H1 (cell line): ENCODE measurements at regions not wholly inside any gene's neighbourhood (a gene's known extent, or its start where the extent isn't known, plus 50 kb on each side); places are given as distances from the start of the nearest gene placed in this dataset.

Experiments
- CTCF ChIA-PET: fragments of 300-600 bp; sonication (Branson Sonifier 250); formaldehyde crosslinking; loops from one replicate; lab custom pipeline; 2021; ENCODE audit not compliant: partially characterized antibody; lab: Charles Lee
- POLR2A ChIA-PET: fragments of 300-600 bp; sonication (Branson Sonifier 250); formaldehyde crosslinking; loops from one replicate; lab custom pipeline; 2021; ENCODE audit warnings: inconsistent platforms; ENCODE audit not compliant: partially characterized antibody; lab: Charles Lee
- DNase-seq, 2 experiments: peaks; one replicate each; pipeline versions ENCODE4 v3.0.0 to v3.0.0-alpha.2; 2010 to 2022; ENCODE audit warnings: low spot score in 2 of 2, low read depth in 1 of 2, mixed read lengths in 1 of 2
- FAIRE-seq: peaks from 2 replicates; lab custom pipeline; 2011; peaks lifted over from hg19 to GRCh38; lab: Jason Lieb, UNC
- H2AFZ ChIP-seq: 2 replicates; pipeline ENCODE4 v1.8.1; 2012; ENCODE audit warnings: low read length, inconsistent platforms
- H2AK5ac ChIP-seq: 2 replicates; pipeline ENCODE4 v1.6.1; 2013; ENCODE audit warnings: low read depth, low read length
- H2BK120ac ChIP-seq: replicated peaks from 2 replicates; pipeline ENCODE3; 2013; ENCODE audit warnings: low read depth, low read length, inconsistent platforms
- H2BK12ac ChIP-seq: 2 replicates; pipeline ENCODE4 v1.6.1; 2013; ENCODE audit warnings: low read depth, low read length
- H2BK15ac ChIP-seq: 2 replicates; pipeline ENCODE4 v1.6.1; 2013; ENCODE audit warnings: low read length
- H2BK20ac ChIP-seq: 2 replicates; pipeline ENCODE4 v1.6.1; 2013; ENCODE audit warnings: low read length
- H2BK5ac ChIP-seq: 2 replicates; pipeline ENCODE4 v1.6.1; 2013; ENCODE audit warnings: low read depth, low read length
- H3K14ac ChIP-seq: 2 replicates; pipeline ENCODE4 v1.6.1; 2013; ENCODE audit warnings: inconsistent platforms; ENCODE audit not compliant: insufficient read length
- H3K18ac ChIP-seq: 2 replicates; pipeline ENCODE4 v1.6.1; 2013; ENCODE audit warnings: low read length; ENCODE audit errors: extremely low read depth
- H3K23ac ChIP-seq: 2 replicates; pipeline ENCODE4 v1.6.1; 2013; ENCODE audit warnings: inconsistent platforms; ENCODE audit not compliant: insufficient read length
- H3K23me2 ChIP-seq: 2 replicates; pipeline ENCODE4 v1.6.1; 2013; ENCODE audit warnings: low read depth, low read length
- H3K27ac ChIP-seq: 2 replicates; pipeline ENCODE4 v1.6.1; 2011; ENCODE audit warnings: low read depth, low read length, inconsistent platforms
- H3K27me3 ChIP-seq, 4 experiments: replicated peaks in 1 of 4; 1 replicate in 1 of 4; 2 replicates in 3 of 4; pipeline versions ENCODE4 v1.6.1 to v1.8.1; 2011 to 2013; ENCODE audit warnings: low read length in 3 of 4, mild to moderate bottlenecking in 3 of 4, inconsistent platforms in 2 of 4, mixed read lengths in 2 of 4, moderate library complexity in 1 of 4; ENCODE audit not compliant: control insufficient read depth in 3 of 4, insufficient read depth in 3 of 4; ENCODE audit errors: extremely low read depth in 1 of 4
- H3K36me3 ChIP-seq, 4 experiments: 2 replicates each; pipeline versions ENCODE4 v1.6.1 to v1.8.1; 2011 to 2013; ENCODE audit warnings: mild to moderate bottlenecking in 4 of 4, low read length in 3 of 4, moderate library complexity in 2 of 4, control low read depth in 1 of 4, inconsistent platforms in 1 of 4; ENCODE audit not compliant: insufficient read depth in 4 of 4, control insufficient read depth in 2 of 4
- H3K4ac ChIP-seq: replicated peaks from 2 replicates; pipeline ENCODE3; 2013; ENCODE audit warnings: low read length, low read depth, mixed read lengths, inconsistent platforms; ENCODE audit not compliant: insufficient read length
- H3K4me1 ChIP-seq, 4 experiments: replicated peaks in 1 of 4; 1 replicate in 1 of 4; 2 replicates in 3 of 4; pipeline versions ENCODE4 v1.6.1 to v1.8.1; 2011 to 2013; ENCODE audit warnings: low read length in 3 of 4, inconsistent platforms in 2 of 4, mixed read lengths in 1 of 4; ENCODE audit not compliant: insufficient read depth in 4 of 4, control insufficient read depth in 3 of 4
- H3K4me2 ChIP-seq, 2 experiments: 2 replicates each; pipeline versions ENCODE4 v1.6.1 to v1.8.1; 2011 to 2013; ENCODE audit warnings: low read depth in 2 of 2, low read length in 2 of 2, control low read depth in 1 of 2, inconsistent platforms in 1 of 2, mild to moderate bottlenecking in 1 of 2; ENCODE audit not compliant: insufficient read depth in 1 of 2
- H3K4me3 ChIP-seq, 4 experiments: fragments of 200-600, 300-600 bp in 1 of 4; sonication (generic), shearing (Covaris generic), sonication (Bioruptor Twin) in 1 of 4; 2 replicates each; pipeline versions ENCODE4 v1.5.1 to v1.8.1; 2011 to 2016; ENCODE audit warnings: low read length in 4 of 4, low read depth in 3 of 4, control low read depth in 2 of 4, inconsistent platforms in 2 of 4, mild to moderate bottlenecking in 2 of 4, mixed read lengths in 1 of 4, moderate library complexity in 1 of 4; ENCODE audit not compliant: insufficient read depth in 2 of 4; ENCODE audit errors: extremely low read depth in 1 of 4
- H3K56ac ChIP-seq: replicated peaks from 2 replicates; pipeline ENCODE3; 2013; ENCODE audit warnings: low read depth, mild to moderate bottlenecking, mixed read lengths, low read length, inconsistent platforms; ENCODE audit not compliant: insufficient read length
- H3K79me1 ChIP-seq: 2 replicates; pipeline ENCODE4 v1.6.1; 2013; ENCODE audit warnings: low read depth, low read length, control low read depth
- H3K79me2 ChIP-seq, 2 experiments: 2 replicates each; pipeline versions ENCODE4 v1.6.1 to v1.8.1; 2012 to 2013; ENCODE audit warnings: low read length in 2 of 2, mild to moderate bottlenecking in 2 of 2, inconsistent platforms in 1 of 2; ENCODE audit not compliant: insufficient read depth in 2 of 2, control insufficient read depth in 1 of 2
- H3K9ac ChIP-seq, 4 experiments: replicated peaks in 1 of 4; 1 replicate in 1 of 4; 2 replicates in 3 of 4; pipeline versions ENCODE4 v1.6.1 to v1.8.1; 2011 to 2013; ENCODE audit warnings: low read depth in 3 of 4, low read length in 3 of 4, control low read depth in 2 of 4, mild to moderate bottlenecking in 2 of 4, moderate library complexity in 2 of 4, inconsistent platforms in 1 of 4; ENCODE audit errors: extremely low read depth in 1 of 4
- H3K9me3 ChIP-seq, 2 experiments: 2 replicates each; pipeline versions ENCODE4 v1.6.1 to v1.8.1; 2012 to 2013; ENCODE audit warnings: mild to moderate bottlenecking in 2 of 2, moderate library complexity in 2 of 2, control low read depth in 1 of 2, inconsistent platforms in 1 of 2, low read depth in 1 of 2, low read length in 1 of 2, mixed read lengths in 1 of 2; ENCODE audit not compliant: insufficient read depth in 2 of 2
- H4K20me1 ChIP-seq, 2 experiments: replicated peaks in 1 of 2; 2 replicates each; pipeline versions ENCODE3 to v1.8.1; 2011 to 2013; ENCODE audit warnings: inconsistent platforms in 2 of 2, low read length in 2 of 2, mild to moderate bottlenecking in 1 of 2; ENCODE audit not compliant: insufficient read depth in 2 of 2, control insufficient read depth in 1 of 2
- H4K5ac ChIP-seq: 2 replicates; pipeline ENCODE4 v1.6.1; 2013; ENCODE audit warnings: low read length, low read depth, mixed read lengths, inconsistent platforms; ENCODE audit not compliant: insufficient read length
- H4K8ac ChIP-seq: 2 replicates; pipeline ENCODE4 v1.8.0; 2013; ENCODE audit warnings: mild to moderate bottlenecking, moderate library complexity, low read length, inconsistent platforms; ENCODE audit not compliant: insufficient read depth; ENCODE audit errors: extremely low read depth
- H4K91ac ChIP-seq: replicated peaks from 2 replicates; pipeline ENCODE3; 2013; ENCODE audit warnings: low read length, mixed read lengths, inconsistent platforms; ENCODE audit not compliant: insufficient read length
- ATF2 ChIP-seq: IDR thresholded peaks from 2 replicates; pipeline ENCODE4 v1.6.1; 2012; ENCODE audit warnings: low read length, inconsistent platforms
- BCL11A ChIP-seq, 2 experiments: IDR thresholded peaks; one replicate each; pipeline ENCODE4 v1.6.1; 2011; ENCODE audit warnings: low read depth in 2 of 2, low read length in 2 of 2, mild to moderate bottlenecking in 2 of 2
- CHD2 ChIP-seq: IDR thresholded peaks from 2 replicates; pipeline ENCODE4 v1.6.1; 2012; ENCODE audit warnings: low read length, improper control_type of control experiment
- EGR1 ChIP-seq: IDR thresholded peaks from 2 replicates; pipeline ENCODE4 v1.6.1; 2011; ENCODE audit warnings: low read depth, low read length, borderline replicate concordance
- KDM1A ChIP-seq: fragments of 200-600, 300-600 bp; sonication (generic); IDR thresholded peaks from 2 replicates; pipeline ENCODE4 v1.7.1; 2016; ENCODE audit warnings: mild to moderate bottlenecking, low read length, borderline replicate concordance
- MAFK ChIP-seq: IDR thresholded peaks from 2 replicates; pipeline ENCODE4 v1.6.1; 2012; ENCODE audit warnings: low read depth, mild to moderate bottlenecking, improper control_type of control experiment, low read length
- RBBP5 ChIP-seq: IDR thresholded peaks from 2 replicates; pipeline ENCODE4 v1.7.1; 2012; ENCODE audit warnings: low read depth, mild to moderate bottlenecking, inconsistent platforms, low read length, moderate library complexity, borderline replicate concordance
- RNF2 ChIP-seq: fragments of 200-900, 300-1000 bp; sonication (generic); IDR thresholded peaks from 2 replicates; pipeline ENCODE4 v1.7.1; 2016; ENCODE audit warnings: borderline replicate concordance, low read depth, mild to moderate bottlenecking, antibody characterized with exemption, low read length; ENCODE audit not compliant: poor library complexity, severe bottlenecking; ENCODE audit errors: missing control alignments
- SIRT6 ChIP-seq: IDR thresholded peaks from one replicate; pipeline ENCODE4 v1.7.1; 2012; ENCODE audit warnings: low read length, inconsistent platforms
- SRF ChIP-seq: IDR thresholded peaks from 2 replicates; pipeline ENCODE4 v1.6.1; 2011; ENCODE audit warnings: mild to moderate bottlenecking, low read depth, low read length, moderate library complexity
- SUZ12 ChIP-seq: fragments of 200-600 bp; sonication (generic); IDR thresholded peaks from 2 replicates; pipeline ENCODE4 v1.6.1; 2012; ENCODE audit warnings: mild to moderate bottlenecking, inconsistent platforms, low read length, moderate library complexity, mixed read lengths
- WGBS, 2 experiments: shearing (Covaris generic) in 1 of 2; methylation state at CpG; one replicate each; pipeline versions ENCODE4 v1.1.6 to v1.1.7; 2013 to 2015; ENCODE audit warnings: low lambda C conversion rate in 2 of 2, mixed read lengths in 2 of 2, inconsistent platforms in 1 of 2, low coverage in 1 of 2, missing lambda C conversion rate in 1 of 2; ENCODE audit not compliant: insufficient replicate concordance in 2 of 2, insufficient coverage in 1 of 2, insufficient read length in 1 of 2; ENCODE audit errors: extremely low coverage in 1 of 2, missing lambda C conversion rate in 1 of 2; 5-methylcytosine and 5-hydroxymethylcytosine counted together

GRCh38 chr12:20262119-20262518 is 106.2 kb upstream of the PDE3A start:
- no peaks in the 10 kb centered on the region; the same call in none of the 2 replicates for H3K23me2 ChIP-seq
- H3K23ac ChIP-seq = no peak overlapping the region
- FAIRE-seq = no peak
- WGBS, 2 experiments = 90% methylated on average over 2 of the region's 2 CpGs; no CpG with 5 or more reads in 1 of the 2 experiments
- POLR2A ChIA-PET = no interaction called here
- H4K8ac ChIP-seq = no peak overlapping the region
- H4K5ac ChIP-seq = no peak overlapping the region
- H3K79me1 ChIP-seq = no peaks in the 10 kb centered on the region
- no peak overlapping the region for H4K91ac ChIP-seq
- H2BK12ac ChIP-seq = no peak overlapping the region
- peaks cover 3 to 9% (median 5%) of the 10 kb centered on the region in 4 experiments; a peak in 4 of 7 replicates for H3K4me1 ChIP-seq
- no peak overlapping the region for H3K4me3 ChIP-seq
- no peak overlapping the region for H3K18ac ChIP-seq
- no peak overlapping the region for H2BK15ac ChIP-seq
- H3K9me3 ChIP-seq = no peaks in the 10 kb centered on the region
- no peak overlapping the region for H2BK20ac ChIP-seq
- H2BK5ac ChIP-seq = no peak overlapping the region
- H3K27ac ChIP-seq = no peak overlapping the region
- H3K27me3 ChIP-seq = no peaks in the 10 kb centered on the region; a peak in 1 of 7 replicates
- H3K79me2 ChIP-seq = no peaks in the 10 kb centered on the region
- no peak overlapping the region for H3K14ac ChIP-seq
- no peaks in the 10 kb centered on the region for H3K36me3 ChIP-seq
- no peak overlapping the region for H3K9ac ChIP-seq
- no peak overlapping the region for H3K56ac ChIP-seq
- no peaks in the 10 kb centered on the region for H4K20me1 ChIP-seq
- no peak overlapping the region for H3K4me2 ChIP-seq
- no peak for DNase-seq
- CTCF ChIA-PET = interaction anchor here (1.0 to 1.4 kb wide), 2 partner anchors 68 to 346 kb away, joined by 3 read pairs; no protein-coding TSS in a partner anchor
- H3K4ac ChIP-seq = no peak overlapping the region
- H2AK5ac ChIP-seq = no peak overlapping the region
- no peak overlapping the region for H2AFZ ChIP-seq
- no peak overlapping the region for H2BK120ac ChIP-seq
- TF ChIP-seq CHD2 (no peak), RNF2 (no peak), KDM1A (no peak), BCL11A (IDR thresholded peaks at IDR 0.05; ENCODE audit: low read depth in 2 of 2, low read length in 2 of 2) (no peak), MAFK (no peak), RBBP5 (no peak), SRF (no peak), ATF2 (no peak), EGR1 (no peak), SIRT6 (no peak), SUZ12 (no peak)
- TF ChIP-seq, all 59 proteins: peak for 0
